ENCODE measurements at regions not wholly inside any gene's neighbourhood (a gene's known extent, or its start where the extent isn't known, plus 50 kb on each side); places are given as distances from the start of the nearest gene placed in this dataset.

GRCh38 chr10:29916669-29917068, 142.7 kb downstream of the JCAD start:
- H3K27me3 ChIP-seq, result no peaks in the 10 kb centered on the region
- no peaks in the 10 kb centered on the region for H3K36me3 ChIP-seq
- ATAC-seq (no peak), DNase-seq (no peak)
- no peak overlapping the region for H3K4me3 ChIP-seq
- intact Hi-C loops (cut with DNase I), result no loop called here
- TF ChIP-seq, protein P1, sequence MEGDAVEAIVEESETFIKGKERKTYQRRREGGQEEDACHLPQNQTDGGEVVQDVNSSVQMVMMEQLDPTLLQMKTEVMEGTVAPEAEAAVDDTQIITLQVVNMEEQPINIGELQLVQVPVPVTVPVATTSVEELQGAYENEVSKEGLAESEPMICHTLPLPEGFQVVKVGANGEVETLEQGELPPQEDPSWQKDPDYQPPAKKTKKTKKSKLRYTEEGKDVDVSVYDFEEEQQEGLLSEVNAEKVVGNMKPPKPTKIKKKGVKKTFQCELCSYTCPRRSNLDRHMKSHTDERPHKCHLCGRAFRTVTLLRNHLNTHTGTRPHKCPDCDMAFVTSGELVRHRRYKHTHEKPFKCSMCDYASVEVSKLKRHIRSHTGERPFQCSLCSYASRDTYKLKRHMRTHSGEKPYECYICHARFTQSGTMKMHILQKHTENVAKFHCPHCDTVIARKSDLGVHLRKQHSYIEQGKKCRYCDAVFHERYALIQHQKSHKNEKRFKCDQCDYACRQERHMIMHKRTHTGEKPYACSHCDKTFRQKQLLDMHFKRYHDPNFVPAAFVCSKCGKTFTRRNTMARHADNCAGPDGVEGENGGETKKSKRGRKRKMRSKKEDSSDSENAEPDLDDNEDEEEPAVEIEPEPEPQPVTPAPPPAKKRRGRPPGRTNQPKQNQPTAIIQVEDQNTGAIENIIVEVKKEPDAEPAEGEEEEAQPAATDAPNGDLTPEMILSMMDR (IDR thresholded peaks at IDR 0.05), result no peak
- H3K27ac ChIP-seq, result no peak overlapping the region
- no peaks in the 10 kb centered on the region for H3K9me3 ChIP-seq
- no peaks in the 10 kb centered on the region for H3K4me1 ChIP-seq

DNA sequence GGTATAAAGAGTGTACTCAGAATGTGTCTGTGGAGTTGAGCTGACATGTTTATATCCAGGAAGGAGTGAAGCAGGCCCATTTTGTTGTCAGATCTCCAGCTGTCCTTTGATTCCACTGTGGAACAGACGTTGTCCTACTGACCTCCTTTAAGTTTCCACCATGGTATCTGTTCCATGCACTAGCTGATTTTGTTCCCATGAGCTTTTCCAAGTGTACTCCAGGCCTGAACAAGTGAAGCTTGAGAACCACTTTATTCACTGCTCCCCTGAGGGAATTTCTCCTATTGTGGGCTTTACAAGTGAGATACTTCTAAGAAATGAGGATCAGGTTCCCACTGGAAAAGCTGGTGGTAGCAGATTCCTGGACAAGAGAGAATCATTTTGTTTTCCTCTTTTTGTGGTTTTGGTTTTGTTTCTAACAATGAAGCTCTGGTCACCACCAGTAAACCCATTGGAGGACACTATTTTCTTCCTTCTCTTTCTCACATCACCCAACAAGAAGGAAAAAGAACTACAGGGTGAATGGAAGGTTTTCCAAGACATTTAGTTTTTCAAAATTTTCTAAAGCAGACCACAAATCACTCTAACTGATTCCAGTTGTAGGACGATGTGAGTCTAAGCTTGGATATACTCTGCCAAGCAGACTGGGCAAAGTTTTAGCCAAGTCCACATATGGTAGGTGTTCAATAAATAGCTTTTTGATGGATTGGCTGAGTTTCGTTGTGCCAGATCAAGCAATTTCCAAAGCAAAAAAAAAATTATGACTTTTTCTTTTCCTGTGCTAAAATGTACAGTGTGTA, 144.2 kb downstream of the JCAD start:
- H3K36me3 ChIP-seq, result no peaks in the 10 kb centered on the region

DNA sequence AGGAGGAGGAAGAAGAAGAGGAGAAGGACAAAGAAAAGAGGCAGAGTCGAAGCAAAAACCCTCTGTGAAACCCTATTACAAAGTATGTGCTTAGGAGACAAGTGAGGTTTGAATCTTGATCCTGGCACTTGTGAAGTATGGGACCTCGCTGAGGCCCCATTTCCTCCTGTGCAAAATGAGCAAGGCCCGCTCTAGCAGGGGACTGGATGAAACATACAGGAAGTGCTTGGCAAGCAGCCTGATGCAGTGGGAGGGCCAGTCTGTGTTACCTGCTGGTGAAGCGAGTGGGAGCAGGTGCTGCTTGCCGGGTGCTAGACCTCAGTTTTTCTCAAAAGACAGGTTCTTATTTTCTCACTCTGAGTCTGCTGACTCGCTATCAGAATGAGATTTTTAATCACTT, 150.4 kb downstream of the JCAD start:
- Histone ChIP-seq H3K9me3 (no peaks in the 10 kb centered on the region), H3K36me3 (no peaks in the 10 kb centered on the region), H3K27ac (no peak overlapping the region), H3K4me1 (no peaks in the 10 kb centered on the region), H3K4me3 (no peak overlapping the region), H3K27me3 (no peaks in the 10 kb centered on the region)
- intact Hi-C loops (cut with DNase I), result no loop called here
- TF ChIP-seq, protein P1 (IDR thresholded peaks at IDR 0.05), result no peak
- DNase-seq (peak in 1 of 4 donors; percentile 22), ATAC-seq (no peak)

More for the DNA sequence above, 144.2 kb downstream of the JCAD start:
- DNase-seq, result no peak
- ATAC-seq, result no peak
- H3K27ac ChIP-seq, result no peak overlapping the region
- H3K9me3 ChIP-seq, result no peaks in the 10 kb centered on the region
- H3K27me3 ChIP-seq, result no peaks in the 10 kb centered on the region
- H3K4me1 ChIP-seq, result no peaks in the 10 kb centered on the region
- intact Hi-C loops (cut with DNase I), result no loop called here
- no peak overlapping the region for H3K4me3 ChIP-seq
- TF ChIP-seq, protein P1 (IDR thresholded peaks at IDR 0.05), result no peak

- no peak for DNase-seq
- Histone ChIP-seq H3K27ac (no peak overlapping the region), H3K4me3 (no peak overlapping the region), H3K27me3 (no peaks in the 10 kb centered on the region), H3K9me3 (no peaks in the 10 kb centered on the region), H3K4me1 (no peaks in the 10 kb centered on the region), H3K36me3 (no peaks in the 10 kb centered on the region)
- ATAC-seq, result no peak
- intact Hi-C loops (cut with DNase I), result no loop called here
- TF ChIP-seq, protein P1 (IDR thresholded peaks at IDR 0.05), result no peak
These were observed 158.5 kb downstream of the JCAD start for GRCh38 chr10:29900865-29901264.

DNA sequence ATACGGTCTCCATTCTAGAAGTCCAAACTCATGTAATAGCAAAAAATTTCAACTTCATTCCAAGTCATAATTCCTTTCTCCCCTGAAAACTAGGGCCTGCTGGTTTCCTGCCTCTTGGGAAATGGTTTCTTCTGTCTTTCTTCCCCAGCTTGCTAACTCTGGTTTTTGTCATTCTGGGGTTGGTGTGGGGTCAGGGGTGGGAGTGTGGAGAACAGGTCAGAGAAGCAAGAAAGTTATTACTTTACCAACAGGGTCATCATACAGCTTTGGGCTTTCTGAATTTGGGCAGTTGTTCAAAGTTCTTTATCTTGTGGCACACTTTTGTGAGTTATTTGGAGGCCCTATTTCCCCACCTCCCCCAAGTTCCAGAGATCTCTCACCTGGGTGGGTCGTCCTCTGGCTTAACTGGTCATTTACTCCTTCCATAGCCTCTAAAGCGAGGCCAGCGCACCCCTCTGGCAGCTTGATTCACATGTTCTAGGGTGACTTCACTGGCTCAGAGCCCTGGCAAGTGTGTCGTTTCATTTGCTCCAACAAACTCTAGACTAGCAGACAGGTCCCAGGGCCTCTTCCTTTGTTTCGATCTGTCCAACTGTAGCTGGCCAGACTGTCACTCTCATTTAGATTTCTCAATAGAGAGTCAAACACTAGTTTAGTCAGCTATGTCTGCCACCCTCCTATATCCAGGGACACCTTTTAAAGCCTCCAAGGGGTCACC, 161.2 kb downstream of the JCAD start:
- peaks cover 0 to 4% of the 10 kb centered on the region in 2 donors for H3K9me3 ChIP-seq
- no peak overlapping the region for H3K4me3 ChIP-seq
- H3K36me3 ChIP-seq, result no peaks in the 10 kb centered on the region
- no peak overlapping the region for H3K27ac ChIP-seq
- intact Hi-C loops (cut with DNase I), result no loop called here
- no peaks in the 10 kb centered on the region for H3K4me1 ChIP-seq
- no peaks in the 10 kb centered on the region for H3K27me3 ChIP-seq
- DNase-seq (no peak), ATAC-seq (no peak)
- TF ChIP-seq, protein P1 (IDR thresholded peaks at IDR 0.05), result no peak
